Mesendoderm (in vitro differentiated cells): ENCODE measurements at regions not wholly inside any gene's neighbourhood (a gene's known extent, or its start where the extent isn't known, plus 50 kb on each side); places are given as distances from the start of the nearest gene placed in this dataset.

Experiments used
- DNase-seq: peaks from one replicate; pipeline ENCODE4 v3.0.0; 2013
- H2AK5ac ChIP-seq: 2 replicates; pipeline ENCODE4 v1.6.1; 2013; ENCODE audit warnings: low read length, inconsistent platforms
- H2BK120ac ChIP-seq: 2 replicates; pipeline ENCODE4 v1.6.1; 2013; ENCODE audit warnings: low read depth, mild to moderate bottlenecking, low read length, moderate library complexity, mixed read lengths
- H2BK15ac ChIP-seq: replicated peaks from 2 replicates; pipeline ENCODE4 v1.6.1; 2013; ENCODE audit warnings: low read depth, mild to moderate bottlenecking, moderate library complexity
- H2BK5ac ChIP-seq: 2 replicates; pipeline ENCODE4 v1.6.1; 2013; ENCODE audit warnings: low read length, inconsistent platforms
- H3K18ac ChIP-seq: 2 replicates; pipeline ENCODE4 v1.6.1; 2013; ENCODE audit warnings: mild to moderate bottlenecking, low read length, mixed read lengths
- H3K23ac ChIP-seq: one replicate; pipeline ENCODE4 v1.6.1; 2013; ENCODE audit warnings: low read length
- H3K27ac ChIP-seq: 2 replicates; pipeline ENCODE4 v1.5.1; 2013; ENCODE audit warnings: low read depth, mild to moderate bottlenecking, inconsistent platforms, low read length, moderate library complexity
- H3K27me3 ChIP-seq: 2 replicates; pipeline ENCODE4 v1.6.1; 2013; ENCODE audit warnings: low read length, control low read depth, mild to moderate bottlenecking, inconsistent platforms; ENCODE audit not compliant: insufficient read depth, poor library complexity
- H3K36me3 ChIP-seq: 2 replicates; pipeline ENCODE4 v1.6.1; 2013; ENCODE audit warnings: low read length, inconsistent platforms; ENCODE audit not compliant: control insufficient read depth, insufficient read depth
- H3K4ac ChIP-seq: one replicate; pipeline ENCODE4 v1.6.1; 2013; ENCODE audit warnings: low read depth, mild to moderate bottlenecking, low read length, moderate library complexity
- H3K4me1 ChIP-seq: 2 replicates; pipeline ENCODE4 v1.6.1; 2013; ENCODE audit warnings: low read depth, low read length, inconsistent platforms; ENCODE audit not compliant: control insufficient read depth
- H3K4me2 ChIP-seq: 2 replicates; pipeline ENCODE4 v1.6.1; 2013; ENCODE audit warnings: low read length
- H3K4me3 ChIP-seq: 2 replicates; pipeline ENCODE4 v1.5.1; 2013; ENCODE audit warnings: mild to moderate bottlenecking, low read length
- H3K56ac ChIP-seq: one replicate; pipeline ENCODE4 v1.6.1; 2013; ENCODE audit warnings: low read length
- H3K79me1 ChIP-seq: 2 replicates; pipeline ENCODE4 v1.6.1; 2013; ENCODE audit warnings: low read length, inconsistent platforms
- H3K79me2 ChIP-seq: 2 replicates; pipeline ENCODE4 v1.6.1; 2013; ENCODE audit warnings: mild to moderate bottlenecking, low read length; ENCODE audit not compliant: control insufficient read depth, insufficient read depth
- H3K9ac ChIP-seq: 2 replicates; pipeline ENCODE4 v1.6.1; 2013; ENCODE audit warnings: low read length, inconsistent platforms
- H4K5ac ChIP-seq: one replicate; pipeline ENCODE4 v1.6.1; 2013; ENCODE audit warnings: low read length
- H4K8ac ChIP-seq: one replicate; pipeline ENCODE4 v1.6.1; 2013; ENCODE audit warnings: low read depth, mild to moderate bottlenecking, control low read depth, low read length, moderate library complexity
- WGBS: extraction: QIAGEN DNeasy Blood & Tissue Kit; methylation state at CpG from one replicate; pipeline ENCODE4 v1.1.7; 2013; ENCODE audit warnings: low lambda C conversion rate, missing lambda C conversion rate; ENCODE audit not compliant: insufficient coverage; ENCODE audit errors: extremely low coverage; 5-methylcytosine and 5-hydroxymethylcytosine counted together

DNA sequence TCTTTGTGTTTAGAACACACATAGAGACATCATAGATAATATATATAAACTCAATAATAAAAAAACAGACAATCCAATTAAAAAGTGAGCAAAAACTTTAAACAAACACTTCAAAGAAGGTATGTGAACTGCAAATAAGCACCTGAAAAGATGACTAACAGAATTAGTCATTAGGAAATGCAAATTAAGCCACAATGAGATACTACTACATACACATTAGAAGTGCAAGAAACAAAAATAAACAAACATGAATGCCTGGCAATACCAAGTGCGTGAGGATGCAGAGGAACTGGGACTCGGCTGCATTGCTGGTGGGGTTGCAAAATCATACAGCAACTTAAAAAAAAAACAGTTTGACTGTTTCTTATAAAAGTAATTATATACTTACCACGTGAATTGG lies 799.0 kb downstream of the KCNJ2 start:
- no peak overlapping the region for H3K4me2 ChIP-seq
- H3K56ac ChIP-seq, result no peak overlapping the region
- H3K4me3 ChIP-seq, result no peak overlapping the region
- no peak overlapping the region for H3K23ac ChIP-seq
- H3K79me2 ChIP-seq, result no peaks in the 10 kb centered on the region
- H3K36me3 ChIP-seq, result no peaks in the 10 kb centered on the region
- H3K27ac ChIP-seq, result no peak overlapping the region
- no peaks in the 10 kb centered on the region for H3K4me1 ChIP-seq
- no peak overlapping the region for H4K5ac ChIP-seq
- no peak overlapping the region for H2AK5ac ChIP-seq
- no peak overlapping the region for H2BK120ac ChIP-seq
- H2BK5ac ChIP-seq, result no peak overlapping the region
- H3K9ac ChIP-seq, result no peak overlapping the region
- no peak overlapping the region for H2BK15ac ChIP-seq
- no peaks in the 10 kb centered on the region for H3K79me1 ChIP-seq
- H4K8ac ChIP-seq, result no peak overlapping the region
- H3K27me3 ChIP-seq, result no peaks in the 10 kb centered on the region
- WGBS, result no CpG with 5 or more reads among the region's 3 CpGs
- no peak overlapping the region for H3K18ac ChIP-seq
- no peak for DNase-seq
- H3K4ac ChIP-seq, result no peak overlapping the region

DNA sequence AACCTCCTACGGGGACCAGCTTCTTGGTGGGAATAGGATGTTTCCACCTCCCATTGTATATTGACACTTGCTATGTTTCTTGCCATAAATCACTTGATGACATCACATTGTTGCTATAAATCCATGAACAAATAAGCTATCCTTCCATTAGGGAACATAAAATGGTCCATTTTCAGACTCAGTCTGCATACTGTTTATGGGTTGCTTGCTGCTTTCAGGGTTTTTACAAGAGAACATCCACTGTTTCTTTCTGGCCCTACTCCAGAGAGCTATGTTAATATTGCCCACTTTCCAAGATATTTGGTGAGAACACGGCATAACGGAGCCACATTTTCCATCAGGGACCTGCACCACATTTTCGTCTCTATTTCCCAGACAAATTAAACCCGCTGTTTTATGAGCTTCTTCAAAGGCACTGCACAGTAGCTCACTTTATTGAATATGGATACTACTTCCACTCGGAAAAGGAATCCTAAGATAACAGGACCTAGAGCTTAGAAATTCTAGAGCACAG lies 800.2 kb downstream of the KCNJ2 start:
- Histone ChIP-seq H3K4me1 (no peaks in the 10 kb centered on the region), H3K36me3 (no peaks in the 10 kb centered on the region), H3K79me2 (no peaks in the 10 kb centered on the region), H2BK120ac (no peak overlapping the region), H3K4ac (no peak overlapping the region), H2BK15ac (no peak overlapping the region), H3K9ac (no peak overlapping the region), H3K27me3 (no peaks in the 10 kb centered on the region), H4K5ac (no peak overlapping the region), H3K27ac (no peak overlapping the region), H3K79me1 (no peaks in the 10 kb centered on the region), H2BK5ac (no peak overlapping the region), H4K8ac (no peak overlapping the region), H3K4me3 (no peak overlapping the region), H3K4me2 (no peak overlapping the region), H3K23ac (no peak overlapping the region), H3K56ac (no peak overlapping the region), H3K18ac (no peak overlapping the region), H2AK5ac (no peak overlapping the region)
- WGBS, result no CpG with 5 or more reads among the region's 6 CpGs
- DNase-seq, result no peak

DNA sequence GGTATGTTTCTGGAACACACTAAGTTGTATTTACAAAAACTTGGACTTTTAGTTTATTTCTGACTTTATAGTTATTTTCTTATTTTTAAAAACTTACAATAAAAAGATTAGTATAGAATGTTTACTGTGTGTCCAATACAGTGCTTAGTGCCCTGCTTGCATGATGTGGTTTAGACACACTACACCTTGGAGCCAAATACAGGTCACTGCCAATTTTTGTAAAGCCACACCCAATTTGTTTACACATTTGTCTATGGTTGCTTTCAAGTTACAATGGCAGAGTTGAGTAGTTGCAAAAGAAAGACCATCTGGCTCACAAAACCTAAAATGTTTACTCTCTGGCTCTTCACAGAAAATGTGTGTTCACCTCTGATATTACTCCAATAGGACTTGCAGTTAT lies 807.1 kb downstream of the KCNJ2 start:
- H3K27me3 ChIP-seq, result no peaks in the 10 kb centered on the region
- H3K36me3 ChIP-seq, result no peaks in the 10 kb centered on the region
- no peaks in the 10 kb centered on the region for H3K79me1 ChIP-seq
- no peak overlapping the region for H2BK120ac ChIP-seq
- H3K27ac ChIP-seq, result no peak overlapping the region
- H3K4ac ChIP-seq, result no peak overlapping the region
- no peak overlapping the region for H4K5ac ChIP-seq
- no peaks in the 10 kb centered on the region for H3K79me2 ChIP-seq
- H3K18ac ChIP-seq, result no peak overlapping the region
- H2BK5ac ChIP-seq, result no peak overlapping the region
- no peak overlapping the region for H3K9ac ChIP-seq
- no peak overlapping the region for H3K23ac ChIP-seq
- no peaks in the 10 kb centered on the region for H3K4me1 ChIP-seq
- H2BK15ac ChIP-seq, result no peak overlapping the region
- no peak overlapping the region for H2AK5ac ChIP-seq
- no peak overlapping the region for H4K8ac ChIP-seq
- no peak for DNase-seq
- no peak overlapping the region for H3K4me3 ChIP-seq
- no peak overlapping the region for H3K56ac ChIP-seq
- H3K4me2 ChIP-seq, result no peak overlapping the region

DNA sequence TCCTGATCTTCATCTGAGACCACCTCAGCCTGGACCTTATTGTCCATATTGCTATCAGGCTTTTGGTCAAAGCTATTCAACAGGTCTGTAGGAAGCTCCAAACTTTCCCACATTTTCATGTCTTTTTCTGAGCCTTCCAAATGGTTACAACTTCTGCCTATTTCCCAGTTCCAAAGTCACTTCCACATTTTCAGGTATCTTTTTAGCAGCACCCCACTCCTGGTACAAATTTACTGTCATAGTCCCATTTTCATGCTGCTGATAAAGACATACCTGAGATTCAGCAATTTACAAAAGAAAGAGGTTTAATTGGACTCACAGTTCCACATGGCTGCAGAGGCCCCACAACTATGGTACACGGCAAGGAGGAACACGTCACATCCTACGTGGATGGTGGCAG lies 815.5 kb downstream of the KCNJ2 start:
- Histone ChIP-seq H3K9ac (no peak overlapping the region), H4K5ac (no peak overlapping the region), H3K4ac (no peak overlapping the region), H3K4me1 (no peaks in the 10 kb centered on the region), H3K79me1 (no peaks in the 10 kb centered on the region), H3K56ac (no peak overlapping the region), H3K4me3 (no peak overlapping the region), H3K27me3 (no peaks in the 10 kb centered on the region), H3K36me3 (no peaks in the 10 kb centered on the region), H4K8ac (no peak overlapping the region), H3K23ac (no peak overlapping the region), H3K4me2 (no peak overlapping the region), H2AK5ac (no peak overlapping the region), H3K18ac (no peak overlapping the region), H3K27ac (no peak overlapping the region), H2BK120ac (no peak overlapping the region), H2BK5ac (no peak overlapping the region), H2BK15ac (no peak overlapping the region), H3K79me2 (no peaks in the 10 kb centered on the region)
- WGBS, result no CpG with 5 or more reads among the region's 3 CpGs
- DNase-seq, result no peak

DNA sequence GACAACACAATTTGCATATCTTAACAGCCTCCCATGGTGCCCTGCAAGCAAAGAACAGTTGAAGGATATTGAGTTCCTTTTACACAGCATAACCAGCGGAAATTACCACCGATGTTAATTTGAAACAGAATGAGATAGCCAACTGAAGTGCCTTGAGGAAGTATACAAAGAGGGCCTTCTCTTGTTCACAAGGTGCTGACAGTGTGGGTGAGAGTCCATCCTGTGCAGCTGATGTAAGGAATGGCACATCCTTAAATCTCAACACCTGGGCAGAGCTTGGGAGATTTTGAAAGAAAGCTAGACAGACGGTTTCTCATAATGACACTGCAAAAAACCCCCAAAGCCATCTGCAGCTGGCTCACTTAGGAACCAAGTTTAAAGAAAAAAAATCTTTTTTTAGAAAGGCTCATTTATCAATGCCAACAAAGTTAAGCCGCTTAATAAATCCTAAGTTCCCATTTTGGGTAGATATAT lies 818.6 kb downstream of the KCNJ2 start:
- Histone ChIP-seq H2AK5ac (no peak overlapping the region), H4K8ac (no peak overlapping the region), H3K18ac (peak overlapping the region; percentile 94), H3K9ac (no peak overlapping the region), H4K5ac (no peak overlapping the region), H3K27me3 (no peaks in the 10 kb centered on the region), H3K4ac (no peak overlapping the region), H3K36me3 (no peaks in the 10 kb centered on the region), H2BK5ac (peak overlapping the region; percentile 59), H3K4me3 (no peak overlapping the region), H3K56ac (no peak overlapping the region), H2BK120ac (no peak overlapping the region), H2BK15ac (peak overlapping the region; percentile 99), H3K4me1 (no peaks in the 10 kb centered on the region), H3K23ac (no peak overlapping the region), H3K4me2 (no peak overlapping the region), H3K79me1 (no peaks in the 10 kb centered on the region), H3K79me2 (no peaks in the 10 kb centered on the region), H3K27ac (peak overlapping the region; percentile 53)
- peak; percentile 85 for DNase-seq
- no CpG with 5 or more reads among the region's 4 CpGs for WGBS

DNA sequence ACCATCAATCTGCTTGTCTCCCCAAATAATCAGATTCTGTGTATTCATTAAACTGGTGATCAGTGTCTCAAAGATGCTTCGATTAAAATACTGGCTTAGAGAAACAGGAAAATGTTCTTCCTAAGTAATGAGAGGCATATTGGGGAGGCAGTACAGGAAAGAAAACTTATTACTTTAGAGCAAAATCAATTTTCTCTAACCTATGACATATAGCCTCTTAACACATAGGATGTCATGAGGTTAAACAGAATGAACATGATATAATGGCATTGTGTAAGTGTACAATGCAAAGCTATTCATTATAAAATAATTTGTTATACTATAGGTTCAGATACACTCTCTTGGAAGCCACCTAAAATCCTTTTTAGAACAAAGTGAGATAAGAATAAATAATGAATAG lies 819.3 kb downstream of the KCNJ2 start:
- WGBS, result no CpG with 5 or more reads among the region's 1 CpG
- H2AK5ac ChIP-seq, result no peak overlapping the region
- H3K79me1 ChIP-seq, result no peaks in the 10 kb centered on the region
- H2BK5ac ChIP-seq, result no peak overlapping the region
- H3K79me2 ChIP-seq, result no peaks in the 10 kb centered on the region
- no peak overlapping the region for H3K18ac ChIP-seq
- H3K27ac ChIP-seq, result no peak overlapping the region
- H3K4me3 ChIP-seq, result no peak overlapping the region
- H2BK120ac ChIP-seq, result no peak overlapping the region
- H3K56ac ChIP-seq, result no peak overlapping the region
- DNase-seq, result no peak
- H3K4me1 ChIP-seq, result no peaks in the 10 kb centered on the region
- no peak overlapping the region for H3K23ac ChIP-seq
- H4K8ac ChIP-seq, result no peak overlapping the region
- H2BK15ac ChIP-seq, result peak overlapping the region; percentile 85
- H3K9ac ChIP-seq, result no peak overlapping the region
- no peaks in the 10 kb centered on the region for H3K27me3 ChIP-seq
- no peak overlapping the region for H3K4ac ChIP-seq
- no peaks in the 10 kb centered on the region for H3K36me3 ChIP-seq
- H4K5ac ChIP-seq, result no peak overlapping the region
- no peak overlapping the region for H3K4me2 ChIP-seq
